CD4-positive, alpha-beta T cell (primary cell): ENCODE measurements at regions not wholly inside any gene's neighbourhood (a gene's known extent, or its start where the extent isn't known, plus 50 kb on each side); places are given as distances from the start of the nearest gene placed in this dataset.

Experiments used
- ATAC-seq: fragments of 200-7000 bp; cut with Tn5 transposase; one replicate; pipeline ENCODE4 v1.10.0; 2022; ENCODE audit warnings: mild to moderate bottlenecking; ENCODE audit not compliant: poor library complexity
- CTCF ChIA-PET: fragments of 350-600 bp; sonication (Branson Sonifier 250); formaldehyde crosslinking; loops from one replicate; lab custom pipeline; 2021; ENCODE audit warnings: antibody characterized with exemption, inconsistent platforms; lab: Charles Lee
- POLR2A ChIA-PET: fragments of 350-600 bp; sonication (Branson Sonifier 250); formaldehyde crosslinking; loops from one replicate; lab custom pipeline; 2021; ENCODE audit warnings: antibody characterized with exemption, inconsistent platforms; lab: Charles Lee
- DNase-seq, 14 experiments: peaks; one replicate each; pipeline ENCODE4 v3.0.0-alpha.2; 2013 to 2020; ENCODE audit warnings: mixed read lengths in 2 of 14
- H3K27ac ChIP-seq, 2 donors: one replicate each; pipeline versions ENCODE4 v1.5.1 to v1.7.0; 2013; ENCODE audit warnings: low read length in 2 of 2, low read depth in 1 of 2, mild to moderate bottlenecking in 1 of 2
- H3K27me3 ChIP-seq, 2 experiments: 1 replicate in 1 of 2; 2 replicates in 1 of 2; pipeline versions ENCODE4 v1.6.1 to v1.7.0; 2013; ENCODE audit warnings: low read length in 2 of 2, control low read depth in 1 of 2, mild to moderate bottlenecking in 1 of 2, moderate library complexity in 1 of 2; ENCODE audit not compliant: insufficient read depth in 2 of 2, control insufficient read depth in 1 of 2
- H3K36me3 ChIP-seq: one replicate; pipeline ENCODE4 v1.6.1; 2013; ENCODE audit warnings: low read length, control low read depth; ENCODE audit not compliant: insufficient read depth
- H3K4me1 ChIP-seq: one replicate; pipeline ENCODE4 v1.6.1; 2013; ENCODE audit warnings: low read length, control low read depth; ENCODE audit not compliant: insufficient read depth
- H3K4me3 ChIP-seq: one replicate; pipeline ENCODE4 v1.5.1; 2013; ENCODE audit warnings: mild to moderate bottlenecking, low read length, moderate library complexity
- H3K9me3 ChIP-seq, 2 experiments: 1 replicate in 1 of 2; 2 replicates in 1 of 2; pipeline versions ENCODE4 v1.6.1 to v1.7.0; 2013; ENCODE audit warnings: low read length in 2 of 2, mild to moderate bottlenecking in 2 of 2, control low read depth in 1 of 2, moderate library complexity in 1 of 2; ENCODE audit not compliant: control insufficient read depth in 1 of 2, insufficient read depth in 1 of 2
- H3K27ac Mint-ChIP-seq: one replicate; pipeline ENCODE4 v1.8.0; 2020; ENCODE audit warnings: mixed read lengths
- H3K27me3 Mint-ChIP-seq: one replicate; pipeline ENCODE4 v1.8.0; 2021; ENCODE audit warnings: mixed read lengths
- H3K36me3 Mint-ChIP-seq: one replicate; pipeline ENCODE4 v1.8.0; 2021; ENCODE audit warnings: low read depth, mixed read lengths
- H3K4me1 Mint-ChIP-seq: one replicate; pipeline ENCODE4 v1.8.0; 2021; ENCODE audit warnings: low read depth, mixed read lengths
- H3K4me3 Mint-ChIP-seq: one replicate; pipeline ENCODE4 v1.8.0; 2020; ENCODE audit warnings: mild to moderate bottlenecking, mixed read lengths
- H3K9me3 Mint-ChIP-seq: one replicate; pipeline ENCODE4 v1.8.0; 2020; ENCODE audit warnings: mixed read lengths
- CTCF ChIP-seq: fragments of 200-600 bp; IDR thresholded peaks from one replicate; pipeline ENCODE4 v1.8.0; 2022; ENCODE audit warnings: antibody characterized with exemption, mild to moderate bottlenecking
- intact Hi-C, 2 experiments: fragments of 100-400 bp; cut with DNase I in 1 of 2; cut with micrococcal nuclease in 1 of 2; formaldehyde crosslinking; loops; one replicate each; pipeline versions ENCODE4 v1.15.1 to v1.9.0; 2023 to 2025; cut with DNase I, micrococcal nuclease

- no peak for TF ChIP-seq CTCF
- Histone ChIP-seq H3K27ac (no peak overlapping the region), H3K4me3 (no peak overlapping the region), H3K27me3 (no peaks in the 10 kb centered on the region), H3K4me1 (no peaks in the 10 kb centered on the region), H3K9me3 (peaks cover 0 to 13% of the 10 kb centered on the region in 2 experiments), H3K36me3 (no peaks in the 10 kb centered on the region)
- H3K36me3 Mint-ChIP-seq, result no peaks in the 10 kb centered on the region
- ATAC-seq (no peak), DNase-seq (no peak)
- H3K9me3 Mint-ChIP-seq, result peaks cover 5% of the 10 kb centered on the region
- no peaks in the 10 kb centered on the region for H3K4me1 Mint-ChIP-seq
- H3K27me3 Mint-ChIP-seq, result no peaks in the 10 kb centered on the region
- intact Hi-C loops, result no loop called here
- H3K4me3 Mint-ChIP-seq, result no peak overlapping the region
- POLR2A ChIA-PET, result no interaction called here
- no peak overlapping the region for H3K27ac Mint-ChIP-seq
- CTCF ChIA-PET, result no interaction called here
Measured at GRCh38 chr10:36367362-36367761, 725.3 kb upstream of the FZD8 start.

GRCh38 chr10:36366843-36367242 lies 724.7 kb upstream of the FZD8 start:
- Mint-ChIP-seq H3K36me3 (no peaks in the 10 kb centered on the region), H3K27ac (no peak overlapping the region), H3K4me3 (no peak overlapping the region), H3K9me3 (peaks cover 2% of the 10 kb centered on the region), H3K27me3 (no peaks in the 10 kb centered on the region), H3K4me1 (no peaks in the 10 kb centered on the region)
- TF ChIP-seq CTCF, result no peak
- H3K36me3 ChIP-seq, result no peaks in the 10 kb centered on the region
- ATAC-seq, result no peak
- H3K9me3 ChIP-seq, result peaks cover 0 to 13% of the 10 kb centered on the region in 2 experiments
- no peak overlapping the region for H3K27ac ChIP-seq
- no peaks in the 10 kb centered on the region for H3K4me1 ChIP-seq
- intact Hi-C loops, result no loop called here
- H3K4me3 ChIP-seq, result no peak overlapping the region
- POLR2A ChIA-PET, result no interaction called here
- CTCF ChIA-PET, result no interaction called here
- DNase-seq, result no peak
- no peaks in the 10 kb centered on the region for H3K27me3 ChIP-seq

- intact Hi-C loops, result no loop called here
- Mint-ChIP-seq H3K4me1 (no peaks in the 10 kb centered on the region), H3K27me3 (no peaks in the 10 kb centered on the region), H3K9me3 (peaks cover 2% of the 10 kb centered on the region), H3K36me3 (no peaks in the 10 kb centered on the region), H3K27ac (no peak overlapping the region), H3K4me3 (no peak overlapping the region)
- ChIA-PET CTCF (no interaction called here), POLR2A (no interaction called here)
- no peak for ATAC-seq
- no peaks in the 10 kb centered on the region for H3K4me1 ChIP-seq
- H3K27me3 ChIP-seq, result no peaks in the 10 kb centered on the region
- no peaks in the 10 kb centered on the region for H3K36me3 ChIP-seq
- H3K4me3 ChIP-seq, result no peak overlapping the region
- no peak for TF ChIP-seq CTCF
- H3K27ac ChIP-seq, result no peak overlapping the region
- H3K9me3 ChIP-seq, result peaks cover 0 to 13% of the 10 kb centered on the region in 2 experiments
- DNase-seq, result no peak
Measured at GRCh38 chr10:36366065-36366464, 724.0 kb upstream of the FZD8 start.
